ENCODE measurements at regions not wholly inside any gene's neighbourhood (a gene's known extent, or its start where the extent isn't known, plus 50 kb on each side); places are given as distances from the start of the nearest gene placed in this dataset.

GRCh38 chr5:31106691-31107090 is 86.8 kb upstream of the CDH6 start:
- Histone ChIP-seq H3K4me2 (ENCODE audit: low read depth, low read length, poor library complexity, severe bottlenecking) (no peak overlapping the region), H3K4me3 (ENCODE audit: low read length) (no peak overlapping the region), H2AFZ (ENCODE audit: low read length) (no peak overlapping the region), H3K9me3 (ENCODE audit: low read length) (no peaks in the 10 kb centered on the region), H4K20me1 (ENCODE audit: insufficient read depth, low read depth, low read length) (no peaks in the 10 kb centered on the region), H3K79me2 (ENCODE audit: low read length) (no peaks in the 10 kb centered on the region), H3K27me3 (ENCODE audit: low read length) (no peaks in the 10 kb centered on the region), H3K9me2 (replicated peaks; ENCODE audit: insufficient read depth, low read length) (no peaks in the 10 kb centered on the region), H3K27ac (ENCODE audit: low read length) (no peak overlapping the region), H3K36me3 (ENCODE audit: insufficient read depth, low read length) (no peaks in the 10 kb centered on the region), H3K9ac (ENCODE audit: low read length) (no peak overlapping the region), H3K4me1 (ENCODE audit: low read length) (no peaks in the 10 kb centered on the region)
- DNase-seq: no peak

GRCh38 chr5:31106278-31106677 is 87.2 kb upstream of the CDH6 start:
- Histone ChIP-seq H3K4me2 (ENCODE audit: low read depth, low read length, poor library complexity, severe bottlenecking) (no peak overlapping the region), H2AFZ (ENCODE audit: low read length) (no peak overlapping the region), H3K27me3 (ENCODE audit: low read length) (no peaks in the 10 kb centered on the region), H3K27ac (ENCODE audit: low read length) (no peak overlapping the region), H3K9ac (ENCODE audit: low read length) (no peak overlapping the region), H3K9me3 (ENCODE audit: low read length) (no peaks in the 10 kb centered on the region), H3K36me3 (ENCODE audit: insufficient read depth, low read length) (no peaks in the 10 kb centered on the region), H3K4me1 (ENCODE audit: low read length) (no peaks in the 10 kb centered on the region), H4K20me1 (ENCODE audit: insufficient read depth, low read depth, low read length) (no peaks in the 10 kb centered on the region), H3K79me2 (ENCODE audit: low read length) (no peaks in the 10 kb centered on the region), H3K9me2 (replicated peaks; ENCODE audit: insufficient read depth, low read length) (no peaks in the 10 kb centered on the region), H3K4me3 (ENCODE audit: low read length) (no peak overlapping the region)
- no peak for DNase-seq

DNA sequence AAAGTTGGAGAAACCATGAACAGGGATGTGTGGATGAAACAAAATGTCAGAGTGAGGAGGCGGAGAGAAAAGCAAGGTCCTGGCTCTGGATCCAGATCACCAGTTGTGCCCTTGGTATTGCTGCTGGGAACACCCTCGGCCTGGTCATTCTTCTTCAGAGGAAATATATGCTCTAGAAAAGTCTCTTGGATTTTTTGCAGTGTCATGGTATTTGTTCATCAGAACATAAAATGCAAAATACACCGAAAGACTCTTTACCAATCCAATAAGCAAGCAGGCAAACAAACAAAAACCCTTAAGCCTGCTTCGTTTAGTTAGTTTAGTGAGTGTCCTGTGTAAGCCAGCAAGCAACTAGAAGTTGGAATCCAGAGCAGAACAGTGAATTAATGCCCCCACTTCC is 88.7 kb upstream of the CDH6 start:
- no peaks in the 10 kb centered on the region for H3K36me3 ChIP-seq (ENCODE audit: insufficient read depth, low read length)
- H3K9me3 ChIP-seq (ENCODE audit: low read length): no peaks in the 10 kb centered on the region
- H2AFZ ChIP-seq (ENCODE audit: low read length): no peak overlapping the region
- no peaks in the 10 kb centered on the region for H3K79me2 ChIP-seq (ENCODE audit: low read length)
- no peaks in the 10 kb centered on the region for H3K9me2 ChIP-seq (replicated peaks; ENCODE audit: insufficient read depth, low read length)
- no peaks in the 10 kb centered on the region for H3K27me3 ChIP-seq (ENCODE audit: low read length)
- no peak overlapping the region for H3K27ac ChIP-seq (ENCODE audit: low read length)
- no peak overlapping the region for H3K4me2 ChIP-seq (ENCODE audit: low read depth, low read length, poor library complexity, severe bottlenecking)
- no peak for DNase-seq
- no peak overlapping the region for H3K9ac ChIP-seq (ENCODE audit: low read length)
- no peaks in the 10 kb centered on the region for H4K20me1 ChIP-seq (ENCODE audit: insufficient read depth, low read depth, low read length)
- H3K4me1 ChIP-seq (ENCODE audit: low read length): no peaks in the 10 kb centered on the region
- H3K4me3 ChIP-seq (ENCODE audit: low read length): no peak overlapping the region

- no peak overlapping the region for H3K4me2 ChIP-seq (ENCODE audit: low read depth, low read length, poor library complexity, severe bottlenecking)
- no peak overlapping the region for H3K27ac ChIP-seq (ENCODE audit: low read length)
- H3K4me3 ChIP-seq (ENCODE audit: low read length): no peak overlapping the region
- H3K79me2 ChIP-seq (ENCODE audit: low read length): no peaks in the 10 kb centered on the region
- H3K9ac ChIP-seq (ENCODE audit: low read length): no peak overlapping the region
- H3K4me1 ChIP-seq (ENCODE audit: low read length): no peaks in the 10 kb centered on the region
- no peaks in the 10 kb centered on the region for H3K9me3 ChIP-seq (ENCODE audit: low read length)
- DNase-seq: no peak
- no peak overlapping the region for H2AFZ ChIP-seq (ENCODE audit: low read length)
- no peaks in the 10 kb centered on the region for H3K36me3 ChIP-seq (ENCODE audit: insufficient read depth, low read length)
- no peaks in the 10 kb centered on the region for H3K9me2 ChIP-seq (replicated peaks; ENCODE audit: insufficient read depth, low read length)
- no peaks in the 10 kb centered on the region for H4K20me1 ChIP-seq (ENCODE audit: insufficient read depth, low read depth, low read length)
- H3K27me3 ChIP-seq (ENCODE audit: low read length): no peaks in the 10 kb centered on the region
Measured at GRCh38 chr5:31100781-31101310, 92.6 kb upstream of the CDH6 start.

- Histone ChIP-seq H3K27me3 (ENCODE audit: low read length) (no peaks in the 10 kb centered on the region), H3K9me3 (ENCODE audit: low read length) (no peaks in the 10 kb centered on the region), H3K4me1 (ENCODE audit: low read length) (no peaks in the 10 kb centered on the region), H3K9me2 (replicated peaks; ENCODE audit: insufficient read depth, low read length) (no peaks in the 10 kb centered on the region), H3K9ac (ENCODE audit: low read length) (no peak overlapping the region), H3K79me2 (ENCODE audit: low read length) (no peaks in the 10 kb centered on the region), H3K4me2 (ENCODE audit: low read depth, low read length, poor library complexity, severe bottlenecking) (no peak overlapping the region), H3K4me3 (ENCODE audit: low read length) (no peak overlapping the region), H3K36me3 (ENCODE audit: insufficient read depth, low read length) (no peaks in the 10 kb centered on the region), H4K20me1 (ENCODE audit: insufficient read depth, low read depth, low read length) (no peaks in the 10 kb centered on the region), H2AFZ (ENCODE audit: low read length) (no peak overlapping the region), H3K27ac (ENCODE audit: low read length) (no peak overlapping the region)
- no peak for DNase-seq
Measured at GRCh38 chr5:31100047-31100575, 93.4 kb upstream of the CDH6 start.

GRCh38 chr5:31098811-31099210 is 94.7 kb upstream of the CDH6 start:
- no peaks in the 10 kb centered on the region for H3K9me3 ChIP-seq (ENCODE audit: low read length)
- no peak overlapping the region for H3K4me3 ChIP-seq (ENCODE audit: low read length)
- H3K4me1 ChIP-seq (ENCODE audit: low read length): no peaks in the 10 kb centered on the region
- no peak overlapping the region for H3K4me2 ChIP-seq (ENCODE audit: low read depth, low read length, poor library complexity, severe bottlenecking)
- no peaks in the 10 kb centered on the region for H3K9me2 ChIP-seq (replicated peaks; ENCODE audit: insufficient read depth, low read length)
- no peak overlapping the region for H3K9ac ChIP-seq (ENCODE audit: low read length)
- H3K27ac ChIP-seq (ENCODE audit: low read length): no peak overlapping the region
- H3K36me3 ChIP-seq (ENCODE audit: insufficient read depth, low read length): no peaks in the 10 kb centered on the region
- H3K27me3 ChIP-seq (ENCODE audit: low read length): no peaks in the 10 kb centered on the region
- no peak for DNase-seq
- H2AFZ ChIP-seq (ENCODE audit: low read length): no peak overlapping the region
- no peaks in the 10 kb centered on the region for H4K20me1 ChIP-seq (ENCODE audit: insufficient read depth, low read depth, low read length)
- no peaks in the 10 kb centered on the region for H3K79me2 ChIP-seq (ENCODE audit: low read length)

- Histone ChIP-seq H3K27ac (ENCODE audit: low read length) (no peak overlapping the region), H3K9me3 (ENCODE audit: low read length) (no peaks in the 10 kb centered on the region)
Measured at GRCh38 chr5:31097851-31098250, 95.6 kb upstream of the CDH6 start.

GRCh38 chr5:31096238-31096865 is 97.1 kb upstream of the CDH6 start:
- no peak for DNase-seq
- Histone ChIP-seq H3K9me2 (replicated peaks; ENCODE audit: insufficient read depth, low read length) (no peaks in the 10 kb centered on the region), H3K4me3 (ENCODE audit: low read length) (no peak overlapping the region), H3K36me3 (ENCODE audit: insufficient read depth, low read length) (no peaks in the 10 kb centered on the region), H3K9me3 (ENCODE audit: low read length) (no peaks in the 10 kb centered on the region), H3K79me2 (ENCODE audit: low read length) (no peaks in the 10 kb centered on the region), H4K20me1 (ENCODE audit: insufficient read depth, low read depth, low read length) (no peaks in the 10 kb centered on the region), H3K9ac (ENCODE audit: low read length) (no peak overlapping the region), H3K4me2 (ENCODE audit: low read depth, low read length, poor library complexity, severe bottlenecking) (no peak overlapping the region), H3K4me1 (ENCODE audit: low read length) (no peaks in the 10 kb centered on the region), H3K27ac (ENCODE audit: low read length) (no peak overlapping the region), H3K27me3 (ENCODE audit: low read length) (no peaks in the 10 kb centered on the region), H2AFZ (ENCODE audit: low read length) (no peak overlapping the region)

More at GRCh38 chr5:31097851-31098250, 95.6 kb upstream of the CDH6 start:
- Histone ChIP-seq H3K4me3 (ENCODE audit: low read length) (no peak overlapping the region), H3K27me3 (ENCODE audit: low read length) (no peaks in the 10 kb centered on the region), H3K9ac (ENCODE audit: low read length) (no peak overlapping the region), H3K4me1 (ENCODE audit: low read length) (no peaks in the 10 kb centered on the region), H3K9me2 (replicated peaks; ENCODE audit: insufficient read depth, low read length) (no peaks in the 10 kb centered on the region), H3K36me3 (ENCODE audit: insufficient read depth, low read length) (no peaks in the 10 kb centered on the region), H3K4me2 (ENCODE audit: low read depth, low read length, poor library complexity, severe bottlenecking) (no peak overlapping the region), H4K20me1 (ENCODE audit: insufficient read depth, low read depth, low read length) (no peaks in the 10 kb centered on the region), H3K79me2 (ENCODE audit: low read length) (no peaks in the 10 kb centered on the region), H2AFZ (ENCODE audit: low read length) (no peak overlapping the region)
- no peak for DNase-seq

Measured in Karpas-422 (cell line).